ENCODE measurements at regions not wholly inside any gene's neighbourhood (a gene's known extent, or its start where the extent isn't known, plus 50 kb on each side); places are given as distances from the start of the nearest gene placed in this dataset.
"Not testable (repeated sequence)": the region's sequence is repeated elsewhere in the genome, so short reads cannot be mapped to it uniquely, and the experiment has no call there.

- DNase-seq, result peak; percentile 92
Measured at GRCh38 chr12:124379938-124380754, 85.3 kb downstream of the RFLNA start.

- no peak for DNase-seq
Measured at GRCh38 chr12:124379379-124379937, 84.6 kb downstream of the RFLNA start.

GRCh38 chr12:124378926-124379325 lies 84.0 kb downstream of the RFLNA start:
- DNase-seq, result no peak

- no peak for DNase-seq
Measured at GRCh38 chr12:124377981-124378509, 83.2 kb downstream of the RFLNA start.

GRCh38 chr12:124376435-124376834 lies 81.5 kb downstream of the RFLNA start:
- DNase-seq, result no peak

- DNase-seq, result no peak
Measured at GRCh38 chr12:124375789-124376175, 80.9 kb downstream of the RFLNA start.

GRCh38 chr12:124375141-124375788 lies 80.4 kb downstream of the RFLNA start:
- no peak for DNase-seq

- DNase-seq, result no peak
Measured at GRCh38 chr12:124374567-124374966, 79.7 kb downstream of the RFLNA start.

GRCh38 chr12:124374147-124374546 lies 79.3 kb downstream of the RFLNA start:
- no peak for DNase-seq

GRCh38 chr12:124373701-124374100 lies 78.8 kb downstream of the RFLNA start:
- DNase-seq, result not testable (repeated sequence)

GRCh38 chr12:124372831-124373230 lies 77.9 kb downstream of the RFLNA start:
- DNase-seq, result no peak

GRCh38 chr12:124371970-124372555 lies 77.2 kb downstream of the RFLNA start:
- DNase-seq, result no peak

- no peak for DNase-seq
Measured at GRCh38 chr12:124371366-124371765, 76.5 kb downstream of the RFLNA start.

- no peak for DNase-seq
Measured at GRCh38 chr12:124370851-124371250, 76.0 kb downstream of the RFLNA start.

GRCh38 chr12:124370384-124370783 lies 75.5 kb downstream of the RFLNA start:
- no peak for DNase-seq

- DNase-seq, result no peak
Measured at GRCh38 chr12:124369827-124370378, 75.0 kb downstream of the RFLNA start.

GRCh38 chr12:124369055-124369826 lies 74.3 kb downstream of the RFLNA start:
- peak; percentile 91 for DNase-seq

GRCh38 chr12:124368421-124369032 lies 73.6 kb downstream of the RFLNA start:
- DNase-seq, result no peak

- DNase-seq, result no peak
Measured at GRCh38 chr12:124365726-124366430, 71.0 kb downstream of the RFLNA start.
